GM06990 (cell line): ENCODE measurements at regions not wholly inside any gene's neighbourhood (a gene's known extent, or its start where the extent isn't known, plus 50 kb on each side); places are given as distances from the start of the nearest gene placed in this dataset.

Experiments
- DNase-seq: peaks from one replicate; pipeline ENCODE4 v3.0.0-alpha.2; 2011; ENCODE audit not compliant: insufficient read length; ENCODE audit errors: extremely low read depth
- H3K27me3 ChIP-seq: replicated peaks from 2 replicates; pipeline ENCODE4 v1.6.0; 2011; ENCODE audit warnings: low read length; ENCODE audit not compliant: control insufficient read depth, insufficient read depth
- H3K36me3 ChIP-seq: 2 replicates; pipeline ENCODE4 v1.5.1; 2011; ENCODE audit warnings: low read length; ENCODE audit not compliant: control insufficient read depth, insufficient read depth
- H3K4me3 ChIP-seq: replicated peaks from 2 replicates; pipeline ENCODE4 v1.5.1; 2011; ENCODE audit warnings: low read depth, mild to moderate bottlenecking, control low read depth, low read length
- TF ChIP-seq, protein P1 (sequence below): IDR thresholded peaks from 2 replicates; pipeline ENCODE4 v1.5.1; 2011; ENCODE audit warnings: low read length, control low read depth, mild to moderate bottlenecking, inconsistent platforms; ENCODE audit not compliant: insufficient read depth, poor library complexity, severe bottlenecking

DNA sequence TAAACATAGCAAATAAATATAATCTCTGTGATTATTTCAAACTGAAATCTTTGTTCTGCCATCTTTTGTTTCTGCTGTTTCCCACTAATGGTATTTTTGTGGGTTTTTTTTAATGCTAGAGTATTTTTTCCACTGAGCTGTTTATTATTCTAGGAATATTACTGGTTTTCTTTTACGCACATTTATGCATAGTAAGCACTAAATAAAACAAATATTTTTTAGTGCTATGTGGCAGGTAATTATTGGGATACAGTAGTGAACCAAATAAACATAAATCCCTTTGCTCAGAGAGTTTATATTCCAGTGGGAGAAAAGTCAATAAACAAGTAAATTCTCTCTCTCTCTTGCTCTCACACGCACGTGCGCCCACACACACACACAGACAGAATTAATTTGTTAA is 397.4 kb downstream of the PRDM5 start:
- no peaks in the 10 kb centered on the region for H3K36me3 ChIP-seq
- DNase-seq: no peak
- TF ChIP-seq, protein P1, sequence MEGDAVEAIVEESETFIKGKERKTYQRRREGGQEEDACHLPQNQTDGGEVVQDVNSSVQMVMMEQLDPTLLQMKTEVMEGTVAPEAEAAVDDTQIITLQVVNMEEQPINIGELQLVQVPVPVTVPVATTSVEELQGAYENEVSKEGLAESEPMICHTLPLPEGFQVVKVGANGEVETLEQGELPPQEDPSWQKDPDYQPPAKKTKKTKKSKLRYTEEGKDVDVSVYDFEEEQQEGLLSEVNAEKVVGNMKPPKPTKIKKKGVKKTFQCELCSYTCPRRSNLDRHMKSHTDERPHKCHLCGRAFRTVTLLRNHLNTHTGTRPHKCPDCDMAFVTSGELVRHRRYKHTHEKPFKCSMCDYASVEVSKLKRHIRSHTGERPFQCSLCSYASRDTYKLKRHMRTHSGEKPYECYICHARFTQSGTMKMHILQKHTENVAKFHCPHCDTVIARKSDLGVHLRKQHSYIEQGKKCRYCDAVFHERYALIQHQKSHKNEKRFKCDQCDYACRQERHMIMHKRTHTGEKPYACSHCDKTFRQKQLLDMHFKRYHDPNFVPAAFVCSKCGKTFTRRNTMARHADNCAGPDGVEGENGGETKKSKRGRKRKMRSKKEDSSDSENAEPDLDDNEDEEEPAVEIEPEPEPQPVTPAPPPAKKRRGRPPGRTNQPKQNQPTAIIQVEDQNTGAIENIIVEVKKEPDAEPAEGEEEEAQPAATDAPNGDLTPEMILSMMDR: no peak
- H3K4me3 ChIP-seq: no peak overlapping the region
- no peaks in the 10 kb centered on the region for H3K27me3 ChIP-seq

- no peaks in the 10 kb centered on the region for H3K36me3 ChIP-seq
- DNase-seq: no peak
- no peaks in the 10 kb centered on the region for H3K27me3 ChIP-seq
- no peak overlapping the region for H3K4me3 ChIP-seq
- TF ChIP-seq, protein P1: no peak
Measured at GRCh38 chr4:120524237-120524636, 398.3 kb downstream of the PRDM5 start.

- Histone ChIP-seq H3K36me3 (no peaks in the 10 kb centered on the region), H3K4me3 (no peak overlapping the region), H3K27me3 (no peaks in the 10 kb centered on the region)
- no peak for DNase-seq
- TF ChIP-seq, protein P1: no peak
Measured at GRCh38 chr4:120520761-120521160, 401.8 kb downstream of the PRDM5 start.

GRCh38 chr4:120517966-120518365 is 404.6 kb downstream of the PRDM5 start:
- TF ChIP-seq, protein P1: no peak
- H3K4me3 ChIP-seq: no peak overlapping the region
- H3K27me3 ChIP-seq: no peaks in the 10 kb centered on the region
- H3K36me3 ChIP-seq: no peaks in the 10 kb centered on the region
- peak; percentile 29 for DNase-seq

DNA sequence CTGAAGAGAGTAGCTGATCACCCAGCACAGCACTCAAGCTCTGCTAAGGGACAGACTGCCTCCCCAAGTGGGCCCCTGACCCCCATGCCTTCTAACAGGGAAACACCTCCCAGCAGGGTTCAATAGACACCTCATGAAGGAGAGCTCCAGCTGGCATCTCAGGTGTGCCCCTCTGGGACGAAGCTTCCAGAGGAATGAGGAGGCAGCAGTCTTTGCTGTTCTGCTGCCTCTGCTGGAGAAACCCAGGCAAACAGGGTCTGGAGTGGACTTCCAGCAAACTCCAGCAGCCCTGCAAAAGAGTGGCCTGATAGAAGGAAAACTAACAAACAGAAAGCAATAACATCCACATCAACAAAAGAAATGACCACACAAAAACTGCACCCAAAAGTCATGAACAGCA is 412.8 kb downstream of the PRDM5 start:
- TF ChIP-seq, protein P1: no peak
- Histone ChIP-seq H3K36me3 (no peaks in the 10 kb centered on the region), H3K4me3 (no peak overlapping the region), H3K27me3 (no peaks in the 10 kb centered on the region)
- DNase-seq: no peak

DNA sequence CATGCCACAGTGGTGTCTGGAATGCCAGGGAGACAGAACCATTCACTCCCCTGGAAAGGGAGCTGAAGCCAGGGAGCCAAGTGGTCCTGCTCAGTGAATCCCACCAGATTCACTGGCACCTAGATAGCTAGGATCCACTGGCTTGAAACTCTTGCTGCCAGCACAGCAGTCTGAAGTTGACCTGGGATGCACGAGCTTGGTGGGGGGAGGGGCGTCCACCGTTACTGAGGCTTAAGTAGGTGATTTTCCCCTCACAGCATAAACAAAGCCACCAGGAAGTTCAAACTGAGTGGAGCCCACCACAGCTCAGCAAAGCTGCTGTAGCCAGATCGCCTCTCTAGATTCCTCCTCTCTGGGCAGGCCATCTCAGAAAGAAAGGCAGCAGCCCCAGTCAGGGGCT is 413.3 kb downstream of the PRDM5 start:
- Histone ChIP-seq H3K27me3 (no peaks in the 10 kb centered on the region), H3K4me3 (no peak overlapping the region), H3K36me3 (no peaks in the 10 kb centered on the region)
- DNase-seq: no peak
- TF ChIP-seq, protein P1: no peak
